A549 (cell line): ENCODE measurements at regions not wholly inside any gene's neighbourhood (a gene's known extent, or its start where the extent isn't known, plus 50 kb on each side); places are given as distances from the start of the nearest gene placed in this dataset.
"Not testable (repeated sequence)": the region's sequence is repeated elsewhere in the genome, so short reads cannot be mapped to it uniquely, and the experiment has no call there.

Experiments used
- ATAC-seq, 2 experiments: fragments of 200-7000 bp in 1 of 2; fragments of >200 bp in 1 of 2; cut with Nextera tagmentation in 1 of 2; cut with Tn5 transposase in 1 of 2; 3 replicates each; pipeline versions ENCODE4 v1.8.0 to v1.9.1; 2018 to 2020; ENCODE audit warnings: mild to moderate bottlenecking in 1 of 2, moderate library complexity in 1 of 2
- CTCF ChIA-PET: fragments of 300-600 bp; sonication (Branson Sonifier 250); formaldehyde crosslinking; extraction: SDS; loops from one replicate; lab custom pipeline; 2021; ENCODE audit warnings: antibody characterized with exemption, inconsistent platforms; lab: Yijun Ruan, JAX
- POLR2A ChIA-PET: fragments of 350-600 bp; formaldehyde crosslinking; extraction: SDS; loops from one replicate; lab custom pipeline; 2021; ENCODE audit warnings: antibody characterized with exemption, inconsistent platforms; lab: Yijun Ruan, JAX
- DNase-seq, 2 experiments: peaks; one replicate each; pipeline versions ENCODE4 v3.0.0 to v3.0.0-alpha.2; 2011 to 2016; ENCODE audit warnings: low read depth in 1 of 2, low spot score in 1 of 2
- FAIRE-seq: peaks from 2 replicates; lab custom pipeline; 2011; peaks lifted over from hg19 to GRCh38; lab: Jason Lieb, UNC
- H3K27ac ChIP-seq, 2 experiments: fragments of >200 bp; sonication (Bioruptor Twin); formaldehyde crosslinking; 3 replicates each; pipeline ENCODE4 v1.5.1; 2016 to 2017
- H3K4me1 ChIP-seq: fragments of >200 bp; sonication (Bioruptor Twin); formaldehyde crosslinking; 3 replicates; pipeline ENCODE4 v1.6.1; 2016
- H3K4me2 ChIP-seq: fragments of >200 bp; sonication (Bioruptor Twin); formaldehyde crosslinking; 3 replicates; pipeline ENCODE4 v1.6.1; 2016
- H3K4me3 ChIP-seq: fragments of >200 bp; sonication (Bioruptor Twin); formaldehyde crosslinking; 3 replicates; pipeline ENCODE4 v1.5.1; 2016
- H3K9me3 ChIP-seq: fragments of >200 bp; sonication (Bioruptor Twin); formaldehyde crosslinking; 3 replicates; pipeline ENCODE4 v1.6.1; 2016
- BHLHE40 ChIP-seq: IDR thresholded peaks from 2 replicates; pipeline ENCODE4 v1.6.1; 2012; ENCODE audit warnings: low read depth, low read length, inconsistent platforms
- WGBS: methylation state at CpG from one replicate; pipeline ENCODE4 v1.1.6; 2017; ENCODE audit errors: missing lambda C conversion rate; 5-methylcytosine and 5-hydroxymethylcytosine counted together
- small RNA-seq, 6 experiments: library from RNA; depleted of rRNA; stranded (forward); fragments of <200 nt; gene quantifications; one replicate each; pipeline ENCODE3, GENCODE V24; 2012

GRCh38 chr11:3434976-3435375 lies 56.0 kb upstream of the ZNF195 start:
- ChIA-PET CTCF (interaction anchor here (0.5 to 0.8 kb wide), 2 partner anchors 32 to 372 kb away, joined by 3 to 5 read pairs; no protein-coding TSS in a partner anchor), POLR2A (no interaction called here)
- DNase-seq (no peak), ATAC-seq (no peak), FAIRE-seq (no peak)
- WGBS: 80% methylated on average over 25 of the region's 28 CpGs
- no peak overlapping the region for H3K4me2 ChIP-seq
- TF ChIP-seq BHLHE40: no peak
- H3K4me1 ChIP-seq: no peaks in the 10 kb centered on the region
- no peak overlapping the region for H3K27ac ChIP-seq
- no peak overlapping the region for H3K4me3 ChIP-seq
- no peaks in the 10 kb centered on the region for H3K9me3 ChIP-seq

- H3K4me1 ChIP-seq, CTCF ChIA-PET, H3K27ac ChIP-seq, POLR2A ChIA-PET, H3K9me3 ChIP-seq, H3K4me3 ChIP-seq, DNase-seq, FAIRE-seq: not testable (repeated sequence)
- WGBS: 8% methylated on average over 6 of the region's 6 CpGs
- H3K4me2 ChIP-seq: 0 out of 3 replicates have a peak overlapping the region, but pooled peaks have one; percentile 4
- ATAC-seq: 0 out of 6 replicates have a peak, but pooled peaks of 1 of the 2 experiments have one; percentile 34
These were observed 50.2 kb upstream of the ZNF195 start for GRCh38 chr11:3429191-3429590.

Small RNA genes in the stretch of these regions (small RNA-seq; reads per million reads assigned to genes)
- gene SNRPCP5: 0 reads per million in 6 experiments
